Peyer's patch (tissue), 4 donors: ENCODE measurements at regions not wholly inside any gene's neighbourhood (a gene's known extent, or its start where the extent isn't known, plus 50 kb on each side); places are given as distances from the start of the nearest gene placed in this dataset.

Source experiments
- CTCF ChIP-seq, 6 experiments: fragments of 450-650 bp in 4 of 6; fragments of 200-600 bp in 2 of 6; sonication (generic) in 1 of 6; IDR thresholded peaks; one replicate each; pipeline ENCODE4 v1.5.1; 2017 to 2019; ENCODE audit warnings: antibody characterized with exemption in 6 of 6, mild to moderate bottlenecking in 3 of 6, moderate library complexity in 1 of 6
- POLR2A ChIP-seq, 2 donors: fragments of 450-650 bp; IDR thresholded peaks; one replicate each; pipeline ENCODE4 v1.5.1; 2017; ENCODE audit warnings: antibody characterized with exemption in 2 of 2, mild to moderate bottlenecking in 2 of 2, moderate library complexity in 2 of 2

- TF ChIP-seq CTCF (IDR thresholded peaks at IDR 0.05), result no peak
- no peak for TF ChIP-seq POLR2A (IDR thresholded peaks at IDR 0.05)
These were observed 56.5 kb downstream of the DCAF8L1 start for GRCh38 chrX:27924718-27925117.
